ENCODE measurements at regions not wholly inside any gene's neighbourhood (a gene's known extent, or its start where the extent isn't known, plus 50 kb on each side); places are given as distances from the start of the nearest gene placed in this dataset.

- no peak for TF ChIP-seq CTCF (IDR thresholded peaks at IDR 0.05)
- TF ChIP-seq POLR2A (IDR thresholded peaks at IDR 0.05), result no peak
- TF ChIP-seq POLR2AphosphoS5 (IDR thresholded peaks at IDR 0.05), result no peak
Measured at GRCh38 chr21:20452935-20453334, 545.3 kb upstream of the NCAM2 start.
